ENCODE measurements at regions not wholly inside any gene's neighbourhood (a gene's known extent, or its start where the extent isn't known, plus 50 kb on each side); places are given as distances from the start of the nearest gene placed in this dataset.

DNA sequence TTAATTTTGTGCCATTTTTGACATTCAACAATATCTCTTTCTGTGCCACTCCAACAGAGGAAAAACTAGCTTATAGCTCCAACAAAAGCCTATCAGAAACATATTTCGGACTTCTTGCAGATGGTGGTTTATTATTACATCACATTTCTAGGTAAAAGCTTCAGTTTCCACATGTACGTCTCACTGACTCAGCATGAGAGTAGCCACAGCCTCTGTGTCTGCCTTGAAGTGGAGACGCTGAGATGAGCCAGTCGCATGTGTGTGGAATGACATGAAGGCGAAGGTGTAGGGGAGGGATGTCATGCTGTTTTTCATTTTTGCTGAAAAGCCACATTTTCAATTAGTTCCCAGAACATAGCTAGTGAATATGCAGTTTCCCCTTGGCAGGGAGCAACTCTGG, 598.6 kb downstream of the EFNB2 start:
- no peaks in the 10 kb centered on the region for H3F3A ChIP-seq (ENCODE audit: insufficient read depth, low read length)
- H3K27ac ChIP-seq (ENCODE audit: low read depth, low read length, poor library complexity, severe bottlenecking) = no peak overlapping the region
- no peak overlapping the region for H2AFZ ChIP-seq (ENCODE audit: low read length)
- no peaks in the 10 kb centered on the region for H3K9me3 ChIP-seq (ENCODE audit: low read length)
- no peak overlapping the region for H3K4me2 ChIP-seq (ENCODE audit: low read length)
- no peaks in the 10 kb centered on the region; the same call in 1 of the 2 replicates for H3K9me2 ChIP-seq (ENCODE audit: low read depth, low read length)
- H3K4me3 ChIP-seq (ENCODE audit: low read depth, low read length, poor library complexity, severe bottlenecking) = no peak overlapping the region
- H3K36me3 ChIP-seq (ENCODE audit: insufficient read depth, low read length) = no peaks in the 10 kb centered on the region
- H3K27me3 ChIP-seq (ENCODE audit: insufficient read depth, low read length) = no peaks in the 10 kb centered on the region
- no peaks in the 10 kb centered on the region for H4K20me1 ChIP-seq (ENCODE audit: insufficient read depth, low read length)
- H3K9ac ChIP-seq (ENCODE audit: low read length) = no peak overlapping the region
- no peak for TF ChIP-seq EZH2 (IDR thresholded peaks at IDR 0.05; ENCODE audit: borderline replicate concordance, low read length)
- TF ChIP-seq, protein P1, sequence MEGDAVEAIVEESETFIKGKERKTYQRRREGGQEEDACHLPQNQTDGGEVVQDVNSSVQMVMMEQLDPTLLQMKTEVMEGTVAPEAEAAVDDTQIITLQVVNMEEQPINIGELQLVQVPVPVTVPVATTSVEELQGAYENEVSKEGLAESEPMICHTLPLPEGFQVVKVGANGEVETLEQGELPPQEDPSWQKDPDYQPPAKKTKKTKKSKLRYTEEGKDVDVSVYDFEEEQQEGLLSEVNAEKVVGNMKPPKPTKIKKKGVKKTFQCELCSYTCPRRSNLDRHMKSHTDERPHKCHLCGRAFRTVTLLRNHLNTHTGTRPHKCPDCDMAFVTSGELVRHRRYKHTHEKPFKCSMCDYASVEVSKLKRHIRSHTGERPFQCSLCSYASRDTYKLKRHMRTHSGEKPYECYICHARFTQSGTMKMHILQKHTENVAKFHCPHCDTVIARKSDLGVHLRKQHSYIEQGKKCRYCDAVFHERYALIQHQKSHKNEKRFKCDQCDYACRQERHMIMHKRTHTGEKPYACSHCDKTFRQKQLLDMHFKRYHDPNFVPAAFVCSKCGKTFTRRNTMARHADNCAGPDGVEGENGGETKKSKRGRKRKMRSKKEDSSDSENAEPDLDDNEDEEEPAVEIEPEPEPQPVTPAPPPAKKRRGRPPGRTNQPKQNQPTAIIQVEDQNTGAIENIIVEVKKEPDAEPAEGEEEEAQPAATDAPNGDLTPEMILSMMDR (IDR thresholded peaks at IDR 0.05; ENCODE audit: low read length) = no peak
- no peaks in the 10 kb centered on the region for H3K4me1 ChIP-seq (ENCODE audit: insufficient read depth, low read length, severe bottlenecking)
- H3K79me2 ChIP-seq (ENCODE audit: insufficient read depth, low read length) = no peaks in the 10 kb centered on the region

DNA sequence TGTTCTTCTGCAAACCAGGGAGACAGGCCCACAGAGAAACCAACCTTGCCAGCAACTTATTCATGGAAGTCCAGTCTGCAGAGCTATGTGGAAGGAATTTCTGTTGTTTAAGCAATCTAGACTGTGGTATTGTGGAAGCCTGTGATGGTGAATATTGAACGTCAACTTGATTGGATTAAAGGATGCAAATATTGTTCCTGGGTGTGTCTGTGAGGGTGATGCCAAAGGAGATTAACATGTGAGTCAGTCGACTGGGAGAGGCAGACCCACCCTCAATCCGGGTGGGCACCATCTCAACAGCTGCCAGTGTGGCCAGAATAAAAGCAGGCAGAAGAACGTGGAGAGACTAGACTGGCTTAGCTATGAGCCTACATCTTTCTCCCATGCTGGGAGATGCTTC, 606.0 kb downstream of the EFNB2 start:
- Histone ChIP-seq H3K79me2 (ENCODE audit: insufficient read depth, low read length) (no peaks in the 10 kb centered on the region), H3K4me3 (ENCODE audit: low read depth, low read length, poor library complexity, severe bottlenecking) (no peak overlapping the region), H3F3A (ENCODE audit: insufficient read depth, low read length) (no peaks in the 10 kb centered on the region), H3K4me2 (ENCODE audit: low read length) (no peak overlapping the region), H3K4me1 (ENCODE audit: insufficient read depth, low read length, severe bottlenecking) (no peaks in the 10 kb centered on the region), H3K9me3 (ENCODE audit: low read length) (no peaks in the 10 kb centered on the region), H3K36me3 (ENCODE audit: insufficient read depth, low read length) (no peaks in the 10 kb centered on the region), H3K9ac (ENCODE audit: low read length) (no peak overlapping the region), H2AFZ (ENCODE audit: low read length) (no peak overlapping the region), H3K27me3 (ENCODE audit: insufficient read depth, low read length) (no peaks in the 10 kb centered on the region), H3K27ac (ENCODE audit: low read depth, low read length, poor library complexity, severe bottlenecking) (no peak overlapping the region), H3K9me2 (ENCODE audit: low read depth, low read length) (no peaks in the 10 kb centered on the region), H4K20me1 (ENCODE audit: insufficient read depth, low read length) (no peaks in the 10 kb centered on the region)
- TF ChIP-seq, protein P1 (IDR thresholded peaks at IDR 0.05; ENCODE audit: low read length) = no peak
- TF ChIP-seq EZH2 (IDR thresholded peaks at IDR 0.05; ENCODE audit: borderline replicate concordance, low read length) = no peak

DNA sequence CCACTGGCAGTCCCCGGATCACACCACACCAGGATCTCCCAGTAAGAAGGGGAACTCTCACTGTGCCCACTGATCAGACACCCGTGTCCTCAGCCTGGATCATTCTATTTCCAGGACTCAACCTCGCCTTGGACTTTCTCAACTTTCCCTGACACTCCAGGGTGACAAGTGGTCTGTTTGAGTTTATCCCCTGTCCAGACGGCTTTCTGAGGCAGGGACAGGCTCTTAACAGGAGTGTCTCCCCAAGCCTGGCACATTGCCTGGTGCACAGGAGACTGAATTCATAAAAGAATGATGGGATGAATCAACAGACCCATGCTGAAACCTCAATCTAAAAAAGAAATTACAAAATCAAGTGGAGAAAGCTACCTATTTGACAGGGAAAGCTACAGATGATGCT, 606.6 kb downstream of the EFNB2 start:
- no peaks in the 10 kb centered on the region for H3K9me3 ChIP-seq (ENCODE audit: low read length)
- H3F3A ChIP-seq (ENCODE audit: insufficient read depth, low read length) = no peaks in the 10 kb centered on the region
- H3K9me2 ChIP-seq (ENCODE audit: low read depth, low read length) = no peaks in the 10 kb centered on the region
- no peak overlapping the region for H3K9ac ChIP-seq (ENCODE audit: low read length)
- H3K4me3 ChIP-seq (ENCODE audit: low read depth, low read length, poor library complexity, severe bottlenecking) = no peak overlapping the region
- no peaks in the 10 kb centered on the region for H3K79me2 ChIP-seq (ENCODE audit: insufficient read depth, low read length)
- no peaks in the 10 kb centered on the region for H3K27me3 ChIP-seq (ENCODE audit: insufficient read depth, low read length)
- no peaks in the 10 kb centered on the region for H4K20me1 ChIP-seq (ENCODE audit: insufficient read depth, low read length)
- H3K4me2 ChIP-seq (ENCODE audit: low read length) = no peak overlapping the region
- TF ChIP-seq, protein P1 (IDR thresholded peaks at IDR 0.05; ENCODE audit: low read length) = no peak
- no peak for TF ChIP-seq EZH2 (IDR thresholded peaks at IDR 0.05; ENCODE audit: borderline replicate concordance, low read length)
- no peak overlapping the region for H2AFZ ChIP-seq (ENCODE audit: low read length)
- H3K27ac ChIP-seq (ENCODE audit: low read depth, low read length, poor library complexity, severe bottlenecking) = no peak overlapping the region
- H3K36me3 ChIP-seq (ENCODE audit: insufficient read depth, low read length) = no peaks in the 10 kb centered on the region
- no peaks in the 10 kb centered on the region for H3K4me1 ChIP-seq (ENCODE audit: insufficient read depth, low read length, severe bottlenecking)
